GM18867 (cell line): ENCODE measurements at regions not wholly inside any gene's neighbourhood (a gene's known extent, or its start where the extent isn't known, plus 50 kb on each side); places are given as distances from the start of the nearest gene placed in this dataset.
A peak's percentile ranks its signal among the peaks of the same experiment; 100 is the strongest.
"Not testable (repeated sequence)": the region's sequence is repeated elsewhere in the genome, so short reads cannot be mapped to it uniquely, and the experiment has no call there.

ENCODE experiments used
- ATAC-seq: cut with Tn5 transposase; IDR thresholded peaks from one replicate; pipeline ENCODE4 v1.9.1; 2021; ENCODE audit warnings: mild to moderate bottlenecking, moderate library complexity; ENCODE audit not compliant: unreplicated experiment

DNA sequence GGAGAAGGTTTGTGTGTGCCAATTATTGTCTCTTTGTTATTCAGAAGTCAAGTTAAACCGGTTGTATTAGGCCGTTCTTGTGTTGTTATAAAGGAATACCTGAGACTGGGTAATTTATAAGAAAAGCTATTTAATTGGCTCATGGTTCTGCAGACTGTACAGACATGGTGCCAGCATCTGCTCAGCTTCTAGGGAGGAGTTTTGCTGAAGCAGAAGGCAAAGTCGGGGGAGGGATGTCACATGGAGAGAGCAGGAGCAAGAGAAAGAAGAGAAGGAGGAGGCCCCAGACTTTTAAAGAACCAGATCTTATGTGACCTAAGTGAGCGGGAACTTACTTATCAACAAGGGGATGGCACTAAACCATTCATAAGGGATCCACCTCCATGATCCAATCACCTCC lies 349.3 kb upstream of the PCDH18 start:
- no peak for ATAC-seq

DNA sequence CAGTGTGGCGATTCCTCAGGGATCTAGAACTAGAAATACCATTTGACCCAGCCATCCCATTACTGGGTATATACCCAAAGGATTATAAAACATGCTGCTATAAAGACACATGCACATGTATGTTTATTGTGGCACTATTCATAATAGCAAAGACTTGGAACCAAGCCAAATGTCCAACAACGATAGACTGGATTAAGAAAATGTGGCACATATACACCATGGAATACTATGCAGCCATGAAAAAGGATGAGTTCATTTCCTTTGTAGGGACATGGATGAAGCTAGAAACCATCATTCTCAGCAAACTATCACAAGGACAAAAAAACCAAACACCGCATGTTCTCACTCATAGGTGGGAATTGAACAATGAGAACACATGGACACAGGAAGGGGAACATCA lies 335.8 kb upstream of the PCDH18 start:
- ATAC-seq: not testable (repeated sequence)

DNA sequence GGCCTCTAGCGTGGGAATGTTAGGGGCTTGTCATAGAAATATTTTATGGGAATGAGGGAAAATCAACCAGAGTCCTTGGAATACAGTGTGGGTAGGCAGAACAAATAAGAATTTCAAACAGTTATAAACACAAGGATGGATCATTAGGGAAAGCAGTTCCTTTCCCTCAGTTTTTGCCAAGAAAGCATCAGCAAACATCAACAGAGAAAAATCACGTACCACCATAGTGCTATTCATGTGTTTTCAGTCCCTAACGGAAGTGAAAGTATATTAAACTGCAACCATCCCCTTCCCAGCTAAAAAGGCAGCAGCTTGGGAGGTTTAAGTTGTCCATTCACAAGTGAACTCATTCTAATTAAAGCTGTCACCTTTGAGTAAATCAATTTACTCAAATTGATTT lies 334.4 kb upstream of the PCDH18 start:
- no peak for ATAC-seq

GRCh38 chr4:137861682-137862081 lies 329.4 kb upstream of the PCDH18 start:
- no peak for ATAC-seq

GRCh38 chr4:137853424-137853823 lies 321.1 kb upstream of the PCDH18 start:
- ATAC-seq: no peak

GRCh38 chr4:137852326-137852725 lies 320.0 kb upstream of the PCDH18 start:
- ATAC-seq: no peak

GRCh38 chr4:137851435-137851834 lies 319.1 kb upstream of the PCDH18 start:
- ATAC-seq: peak; percentile 62

- not testable (repeated sequence) for ATAC-seq
Measured at GRCh38 chr4:137827945-137828344, 295.7 kb upstream of the PCDH18 start.

GRCh38 chr4:137825505-137825904 lies 293.2 kb upstream of the PCDH18 start:
- ATAC-seq: no peak

- no peak for ATAC-seq
Measured at GRCh38 chr4:137823007-137823406, 290.7 kb upstream of the PCDH18 start.

DNA sequence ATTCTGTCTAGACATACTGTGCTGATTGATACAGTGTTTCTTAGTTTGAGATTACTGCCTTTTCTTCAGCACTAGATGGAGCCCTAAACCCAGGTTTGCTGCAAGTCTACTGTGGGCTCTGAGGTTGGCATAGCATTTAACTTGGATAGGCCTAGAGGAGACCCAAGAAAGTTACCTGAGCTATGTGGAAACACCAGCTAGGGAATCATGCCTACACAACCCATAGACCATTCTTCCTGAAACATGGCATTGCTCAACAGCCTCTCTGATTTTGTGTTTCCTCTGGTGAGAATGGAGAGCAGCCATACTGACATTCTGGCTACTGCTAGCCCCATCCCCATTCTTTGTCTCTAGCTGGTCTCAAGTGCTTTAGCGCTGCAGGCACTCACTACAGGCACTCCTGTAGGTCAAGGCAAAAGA lies 287.7 kb upstream of the PCDH18 start:
- ATAC-seq: peak; percentile 91

GRCh38 chr4:137812258-137812657 lies 280.0 kb upstream of the PCDH18 start:
- ATAC-seq: no peak

- ATAC-seq: no peak
Measured at GRCh38 chr4:137806420-137806819, 274.1 kb upstream of the PCDH18 start.

DNA sequence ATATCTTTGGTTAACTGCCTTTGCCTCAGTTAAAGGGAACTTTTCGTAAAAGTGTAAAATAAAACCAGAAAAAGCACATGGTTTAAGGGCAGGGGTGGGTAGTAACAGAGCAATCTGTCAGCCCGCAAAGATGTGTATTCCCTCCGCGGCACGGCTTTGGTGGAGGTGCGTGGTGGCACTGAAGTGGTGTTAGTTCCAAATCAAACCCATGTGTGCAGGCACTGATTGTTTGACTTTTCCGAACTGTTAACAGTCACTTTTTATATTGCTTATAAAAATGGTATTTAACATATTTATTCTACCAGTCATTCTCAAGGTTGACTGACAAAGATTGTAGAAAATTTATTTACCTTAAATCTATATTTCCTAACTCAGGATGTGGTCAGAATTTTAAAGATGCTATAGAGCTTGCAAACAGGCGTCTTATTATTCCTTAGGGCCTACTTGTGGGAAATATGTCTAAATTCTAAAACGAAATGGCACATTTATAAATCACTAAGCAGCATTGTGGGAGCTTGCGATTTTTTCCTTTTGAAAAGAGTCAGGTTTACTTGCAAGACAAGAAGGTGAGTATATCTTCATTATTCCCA lies 272.7 kb upstream of the PCDH18 start:
- no peak for ATAC-seq

- no peak for ATAC-seq
Measured at GRCh38 chr4:137800861-137801260, 268.6 kb upstream of the PCDH18 start.

GRCh38 chr4:137794764-137795254 lies 262.5 kb upstream of the PCDH18 start:
- no peak for ATAC-seq

DNA sequence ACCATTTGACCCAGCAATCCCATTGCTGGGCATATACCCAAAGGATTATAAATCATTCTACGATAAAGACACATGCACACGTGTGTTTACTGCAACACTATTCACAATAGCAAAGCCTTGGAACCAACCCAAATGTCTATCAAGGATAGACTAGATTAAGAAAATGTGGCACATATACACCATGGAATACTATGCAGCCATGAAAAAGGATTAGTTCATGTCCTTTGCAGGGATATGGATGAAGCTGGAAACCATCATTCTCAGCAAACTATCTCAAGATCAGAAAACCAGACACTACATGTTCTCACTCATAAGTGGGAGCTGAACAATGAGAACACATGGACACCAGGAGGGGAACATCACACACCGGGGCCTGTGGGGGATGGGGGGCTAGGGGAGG lies 257.0 kb upstream of the PCDH18 start:
- not testable (repeated sequence) for ATAC-seq

- not testable (repeated sequence) for ATAC-seq
Measured at GRCh38 chr4:137783923-137784322, 251.6 kb upstream of the PCDH18 start.

GRCh38 chr4:137775701-137776100 lies 243.4 kb upstream of the PCDH18 start:
- ATAC-seq: no peak

DNA sequence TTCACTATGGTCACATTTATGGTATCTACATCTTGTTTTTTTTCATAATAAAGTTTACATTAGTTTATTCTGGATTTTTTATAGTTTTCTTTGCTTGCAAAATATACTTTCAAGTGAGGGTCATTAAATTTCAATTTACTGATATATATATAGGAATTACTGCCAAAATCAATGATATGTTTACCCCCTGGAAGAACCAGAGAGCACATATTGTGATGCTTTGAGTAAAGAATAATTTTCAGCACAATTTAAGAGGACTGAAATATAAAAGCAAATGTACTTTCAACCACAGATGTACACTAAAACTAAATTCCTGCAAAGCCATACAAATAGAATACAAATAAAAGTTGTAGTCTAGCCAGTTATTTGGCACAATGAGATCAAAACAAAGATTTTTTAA lies 242.2 kb upstream of the PCDH18 start:
- no peak for ATAC-seq

- no peak for ATAC-seq
Measured at GRCh38 chr4:137768881-137769280, 236.6 kb upstream of the PCDH18 start.

GRCh38 chr4:137768196-137768595 lies 235.9 kb upstream of the PCDH18 start:
- no peak for ATAC-seq

- no peak for ATAC-seq
Measured at GRCh38 chr4:137762591-137762990, 230.3 kb upstream of the PCDH18 start.
